BE2C (cell line): ENCODE measurements at regions not wholly inside any gene's neighbourhood (a gene's known extent, or its start where the extent isn't known, plus 50 kb on each side); places are given as distances from the start of the nearest gene placed in this dataset.

ENCODE experiments used
- DNase-seq: peaks from one replicate; pipeline ENCODE4 v3.0.0-alpha.2; 2020
- H3K27me3 ChIP-seq: fragments of 250-450 bp; sonication (Bioruptor Pico); 2 replicates; pipeline ENCODE4 v1.5.1; 2020; ENCODE audit warnings: mild to moderate bottlenecking
- H3K36me3 ChIP-seq: fragments of 250-450 bp; sonication (Bioruptor Pico); 2 replicates; pipeline ENCODE4 v1.5.1; 2020; ENCODE audit warnings: mild to moderate bottlenecking
- H3K4me1 ChIP-seq: fragments of 250-450 bp; sonication (Bioruptor Pico); 2 replicates; pipeline ENCODE4 v1.5.1; 2020
- H3K4me3 ChIP-seq: 2 replicates; pipeline ENCODE4 v1.5.1; 2011; ENCODE audit warnings: low read depth, low read length
- H3K9me3 ChIP-seq: fragments of 250-450 bp; sonication (Bioruptor Pico); 2 replicates; pipeline ENCODE4 v1.5.1; 2020
- TF ChIP-seq, protein P1 (sequence below): IDR thresholded peaks from 2 replicates; pipeline ENCODE4 v1.5.1; 2012; ENCODE audit warnings: mild to moderate bottlenecking, low read depth, low read length

DNA sequence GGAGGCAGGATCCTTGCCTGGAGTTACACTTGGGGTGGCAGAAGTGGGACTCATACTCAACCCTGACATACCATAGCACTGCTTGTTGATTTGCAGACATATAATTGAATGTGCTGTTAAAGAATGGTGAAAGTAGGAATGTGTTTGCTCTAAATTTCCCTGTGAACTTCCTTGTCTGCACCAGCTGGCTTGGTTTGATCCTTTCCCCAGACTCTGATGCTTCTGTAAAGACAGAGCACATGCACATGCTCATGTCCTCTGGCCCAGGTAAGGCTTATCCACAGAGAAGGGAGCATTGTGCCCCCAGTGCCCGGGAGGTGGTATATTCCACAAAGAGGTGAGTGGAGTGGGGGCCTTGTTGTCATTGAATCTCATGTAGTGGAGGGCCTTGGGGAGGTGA, 138.0 kb upstream of the STC2 start:
- no peak for DNase-seq
- Histone ChIP-seq H3K4me1 (no peaks in the 10 kb centered on the region), H3K36me3 (no peaks in the 10 kb centered on the region), H3K4me3 (no peak overlapping the region), H3K27me3 (peaks cover 22% of the 10 kb centered on the region), H3K9me3 (no peaks in the 10 kb centered on the region)
- TF ChIP-seq, protein P1, sequence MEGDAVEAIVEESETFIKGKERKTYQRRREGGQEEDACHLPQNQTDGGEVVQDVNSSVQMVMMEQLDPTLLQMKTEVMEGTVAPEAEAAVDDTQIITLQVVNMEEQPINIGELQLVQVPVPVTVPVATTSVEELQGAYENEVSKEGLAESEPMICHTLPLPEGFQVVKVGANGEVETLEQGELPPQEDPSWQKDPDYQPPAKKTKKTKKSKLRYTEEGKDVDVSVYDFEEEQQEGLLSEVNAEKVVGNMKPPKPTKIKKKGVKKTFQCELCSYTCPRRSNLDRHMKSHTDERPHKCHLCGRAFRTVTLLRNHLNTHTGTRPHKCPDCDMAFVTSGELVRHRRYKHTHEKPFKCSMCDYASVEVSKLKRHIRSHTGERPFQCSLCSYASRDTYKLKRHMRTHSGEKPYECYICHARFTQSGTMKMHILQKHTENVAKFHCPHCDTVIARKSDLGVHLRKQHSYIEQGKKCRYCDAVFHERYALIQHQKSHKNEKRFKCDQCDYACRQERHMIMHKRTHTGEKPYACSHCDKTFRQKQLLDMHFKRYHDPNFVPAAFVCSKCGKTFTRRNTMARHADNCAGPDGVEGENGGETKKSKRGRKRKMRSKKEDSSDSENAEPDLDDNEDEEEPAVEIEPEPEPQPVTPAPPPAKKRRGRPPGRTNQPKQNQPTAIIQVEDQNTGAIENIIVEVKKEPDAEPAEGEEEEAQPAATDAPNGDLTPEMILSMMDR, result no peak

DNA sequence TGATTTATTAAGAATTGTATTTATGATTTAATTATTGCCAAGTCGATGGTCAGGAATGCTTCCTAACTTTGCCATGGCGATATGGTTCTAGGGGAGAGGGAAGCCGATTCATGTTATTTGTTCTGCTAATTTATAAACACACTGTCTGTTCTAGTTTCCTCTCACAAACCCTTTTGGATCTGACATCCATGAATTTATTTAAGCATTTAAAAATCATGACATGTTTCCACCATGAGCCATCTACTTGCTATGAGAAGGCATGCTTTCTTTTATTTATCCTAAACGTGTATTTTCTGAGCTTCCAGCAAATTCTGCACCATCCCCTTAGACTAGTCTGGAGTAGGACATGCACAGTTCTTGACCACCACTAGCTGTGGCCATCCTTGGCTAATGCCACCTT, 136.6 kb upstream of the STC2 start:
- no peak for DNase-seq
- H3K4me3 ChIP-seq, result no peak overlapping the region
- no peaks in the 10 kb centered on the region for H3K4me1 ChIP-seq
- no peaks in the 10 kb centered on the region for H3K36me3 ChIP-seq
- peaks cover 22% of the 10 kb centered on the region for H3K27me3 ChIP-seq
- no peaks in the 10 kb centered on the region for H3K9me3 ChIP-seq
- TF ChIP-seq, protein P1, result no peak

DNA sequence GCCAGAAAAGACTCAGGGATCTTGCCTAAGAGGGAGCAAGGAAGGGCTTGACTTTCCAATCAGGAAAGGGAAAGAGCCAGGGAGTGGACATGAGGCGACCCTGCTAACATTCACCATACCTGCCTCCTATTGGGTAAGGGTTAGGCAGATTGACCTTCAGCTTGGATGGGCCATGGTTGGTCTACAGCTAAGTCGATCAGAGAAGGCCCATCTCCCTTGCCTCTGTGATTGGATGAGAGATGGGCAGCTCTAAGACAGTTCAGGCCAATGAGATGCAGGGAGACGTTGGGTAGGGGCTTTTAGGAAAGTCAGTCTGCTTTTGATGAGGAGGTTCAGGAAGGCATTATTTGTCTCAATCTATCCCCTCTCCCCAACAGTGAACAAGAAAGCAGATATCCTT, 135.0 kb upstream of the STC2 start:
- Histone ChIP-seq H3K4me1 (no peaks in the 10 kb centered on the region), H3K27me3 (peaks cover 22% of the 10 kb centered on the region)

DNA sequence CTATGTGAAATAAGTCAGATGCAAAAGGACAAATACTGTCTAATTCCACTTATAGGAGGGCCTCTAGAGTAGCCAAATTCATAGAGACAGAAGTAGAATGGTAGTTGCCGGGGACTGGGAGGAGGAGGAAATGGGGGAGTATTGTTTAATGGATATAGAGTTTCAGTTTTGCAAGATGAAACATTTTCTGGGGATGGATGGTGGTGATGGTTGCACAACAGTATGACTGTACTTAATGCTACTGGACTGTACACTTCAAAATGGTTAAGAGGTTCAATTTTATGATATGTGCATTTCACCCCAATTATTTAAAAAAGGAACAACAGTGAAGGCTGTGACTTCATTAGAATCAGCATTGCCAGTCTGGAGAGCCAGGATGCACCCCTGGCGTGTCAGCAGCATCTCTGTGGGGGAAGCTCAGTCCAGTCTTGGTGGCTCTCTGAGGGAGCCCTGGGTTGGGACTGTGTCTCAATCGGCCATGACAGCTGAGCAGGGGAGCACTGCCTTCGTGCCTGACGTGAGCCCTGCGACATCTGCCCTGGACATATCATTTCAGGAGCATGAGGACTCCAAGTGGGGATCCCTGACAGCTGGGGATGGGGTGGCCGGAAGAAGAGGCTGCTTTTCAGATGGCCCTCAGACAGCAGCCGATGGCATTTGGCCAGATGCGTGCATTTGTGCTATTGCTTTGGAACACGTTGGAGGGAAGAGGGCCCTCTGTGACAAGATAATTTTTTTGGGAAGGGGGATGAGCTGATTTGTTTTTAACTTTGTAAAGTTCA, 130.8 kb upstream of the STC2 start:
- Histone ChIP-seq H3K4me1 (peaks cover 4% of the 10 kb centered on the region; the same call in 1 of the 2 replicates), H3K27me3 (no peaks in the 10 kb centered on the region), H3K9me3 (no peaks in the 10 kb centered on the region), H3K4me3 (no peak overlapping the region), H3K36me3 (no peaks in the 10 kb centered on the region)
- no peak for DNase-seq
- TF ChIP-seq, protein P1, result no peak

More for the DNA sequence above, 135.0 kb upstream of the STC2 start:
- no peak for DNase-seq
- TF ChIP-seq, protein P1, result no peak
- Histone ChIP-seq H3K9me3 (no peaks in the 10 kb centered on the region), H3K36me3 (no peaks in the 10 kb centered on the region), H3K4me3 (no peak overlapping the region)

DNA sequence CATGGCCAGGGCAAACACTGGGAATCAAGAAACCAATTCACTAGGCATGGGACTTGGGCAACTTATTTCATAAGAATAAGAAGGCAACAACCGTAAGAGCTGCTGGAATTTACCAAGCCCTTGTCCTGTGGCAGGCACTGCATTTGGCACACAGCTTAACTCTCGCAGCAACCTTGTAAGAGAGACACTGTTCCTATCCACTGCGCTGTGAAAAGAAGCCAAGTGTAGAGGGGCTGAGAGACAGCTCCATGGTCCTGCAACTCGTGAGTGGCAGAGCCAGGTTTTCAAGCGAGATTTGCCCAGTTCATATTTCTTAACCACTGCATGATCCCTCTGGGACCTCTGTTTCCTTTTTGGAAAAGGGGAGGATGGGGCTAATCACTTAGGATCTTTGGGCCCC, 129.3 kb upstream of the STC2 start:
- Histone ChIP-seq H3K4me1 (peaks cover 4% of the 10 kb centered on the region; the same call in 1 of the 2 replicates), H3K9me3 (no peaks in the 10 kb centered on the region), H3K36me3 (no peaks in the 10 kb centered on the region), H3K4me3 (no peak overlapping the region), H3K27me3 (no peaks in the 10 kb centered on the region)
- TF ChIP-seq, protein P1, result no peak
- no peak for DNase-seq

DNA sequence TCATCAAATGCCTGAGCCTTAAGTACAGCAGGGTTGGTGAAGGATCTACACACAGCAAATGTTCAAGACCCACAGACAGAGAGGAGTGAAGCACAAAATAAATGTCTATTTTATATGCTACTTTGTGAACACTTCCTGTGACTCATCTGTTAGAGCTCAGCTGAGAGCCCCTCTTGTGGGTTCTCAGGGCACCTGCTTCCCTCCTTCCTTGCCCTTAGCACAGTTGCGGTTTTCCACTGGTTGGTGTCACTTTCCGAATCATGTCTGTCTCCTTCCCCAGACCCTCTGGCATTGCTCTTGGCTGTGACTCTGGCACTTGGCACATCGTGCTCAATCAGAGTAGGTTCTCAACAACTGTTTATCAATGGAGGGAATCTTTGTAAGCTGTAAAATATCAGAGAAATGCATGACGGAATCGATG, 128.5 kb upstream of the STC2 start:
- H3K27me3 ChIP-seq, result no peaks in the 10 kb centered on the region
- TF ChIP-seq, protein P1, result no peak

More for the DNA sequence above, 128.5 kb upstream of the STC2 start:
- H3K36me3 ChIP-seq, result no peaks in the 10 kb centered on the region
- H3K9me3 ChIP-seq, result no peaks in the 10 kb centered on the region
- peaks cover 4% of the 10 kb centered on the region; the same call in 1 of the 2 replicates for H3K4me1 ChIP-seq
- no peak overlapping the region for H3K4me3 ChIP-seq
- DNase-seq, result no peak
